Fibroblast of lung (primary cell): ENCODE measurements at regions not wholly inside any gene's neighbourhood (a gene's known extent, or its start where the extent isn't known, plus 50 kb on each side); places are given as distances from the start of the nearest gene placed in this dataset.

Experiments
- DNase-seq, 2 donors: peaks; one replicate each; pipeline versions ENCODE4 v3.0.0 to v3.0.0-alpha.2; 2010; ENCODE audit warnings: low read depth in 2 of 2
- H2AFZ ChIP-seq: 2 replicates; pipeline ENCODE4 v1.5.1; 2012; ENCODE audit warnings: low read length, control low read depth, inconsistent platforms
- H3K27ac ChIP-seq: 2 replicates; pipeline ENCODE4 v1.5.1; 2011; ENCODE audit warnings: low read length, control low read depth; ENCODE audit not compliant: insufficient read depth
- H3K27me3 ChIP-seq: 2 replicates; pipeline ENCODE4 v1.5.1; 2011; ENCODE audit warnings: mild to moderate bottlenecking, low read length; ENCODE audit not compliant: control insufficient read depth, insufficient read depth
- H3K36me3 ChIP-seq: 2 replicates; pipeline ENCODE4 v1.5.1; 2011; ENCODE audit warnings: low read length; ENCODE audit not compliant: control insufficient read depth, insufficient read depth
- H3K4me1 ChIP-seq: 2 replicates; pipeline ENCODE4 v1.5.1; 2011; ENCODE audit warnings: low read length; ENCODE audit not compliant: control insufficient read depth, insufficient read depth; ENCODE audit errors: extremely low read depth
- H3K4me2 ChIP-seq: 2 replicates; pipeline ENCODE4 v1.5.1; 2011; ENCODE audit warnings: low read length, control low read depth; ENCODE audit not compliant: insufficient read depth; ENCODE audit errors: extremely low read depth
- H3K4me3 ChIP-seq, 4 experiments: fragments of 200-600 bp in 1 of 4; sonication (generic) in 1 of 4; replicated peaks in 1 of 4; 2 replicates each; pipeline ENCODE4 v1.5.1; 2011 to 2016; ENCODE audit warnings: low read length in 4 of 4, low read depth in 3 of 4, mild to moderate bottlenecking in 3 of 4, control low read depth in 2 of 4, inconsistent platforms in 1 of 4, mixed read lengths in 1 of 4; ENCODE audit not compliant: insufficient read depth in 1 of 4; ENCODE audit errors: control extremely low read depth in 1 of 4
- H3K79me2 ChIP-seq: 2 replicates; pipeline ENCODE4 v1.5.1; 2012; ENCODE audit warnings: mild to moderate bottlenecking, low read length, inconsistent platforms; ENCODE audit not compliant: control insufficient read depth, insufficient read depth
- H3K9ac ChIP-seq: 2 replicates; pipeline ENCODE4 v1.5.1; 2011; ENCODE audit warnings: mild to moderate bottlenecking, low read length, control low read depth; ENCODE audit not compliant: insufficient read depth
- H3K9me3 ChIP-seq: 2 replicates; pipeline ENCODE4 v1.5.1; 2012; ENCODE audit warnings: low read depth, low read length; ENCODE audit not compliant: control insufficient read depth, insufficient read depth
- H4K20me1 ChIP-seq: 2 replicates; pipeline ENCODE4 v1.5.1; 2011; ENCODE audit warnings: low read length; ENCODE audit not compliant: control insufficient read depth, insufficient read depth; ENCODE audit errors: extremely low read depth
- CTCF ChIP-seq, 2 donors: IDR thresholded peaks in 1 of 2; conservative IDR thresholded peaks in 1 of 2; 1 replicate in 1 of 2; 2 replicates in 1 of 2; pipeline ENCODE4 v1.5.1; 2011 to 2012; ENCODE audit warnings: low read length in 2 of 2, control low read depth in 1 of 2, inconsistent platforms in 1 of 2, low read depth in 1 of 2, mild to moderate bottlenecking in 1 of 2
- EZH2 ChIP-seq: IDR thresholded peaks from 2 replicates; pipeline ENCODE4 v1.5.1; 2012; ENCODE audit warnings: low read length, control low read depth, mild to moderate bottlenecking; ENCODE audit errors: missing control alignments

DNA sequence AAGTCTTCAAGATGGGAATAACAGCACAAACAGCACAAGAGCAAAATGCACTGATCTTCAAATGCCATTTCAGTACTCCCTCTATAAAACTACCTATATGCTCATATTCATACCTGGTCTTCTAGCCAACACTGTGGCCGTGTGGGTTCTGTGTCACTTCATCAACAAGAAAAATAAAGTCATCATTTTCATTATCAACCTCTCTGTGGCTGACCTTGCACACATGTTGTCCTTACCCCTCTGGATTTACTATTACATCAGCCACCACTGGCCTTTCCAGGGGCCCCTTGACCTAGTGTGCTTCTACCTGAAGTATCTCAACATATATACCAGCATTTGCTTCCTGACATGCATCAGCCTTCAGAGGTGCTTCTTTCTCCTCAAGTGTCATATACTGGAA, 59.6 kb upstream of the GPR174 start:
- H3K27ac ChIP-seq: no peak overlapping the region
- no peaks in the 10 kb centered on the region for H3K9me3 ChIP-seq
- no peak overlapping the region for H3K4me2 ChIP-seq
- no peak overlapping the region for H2AFZ ChIP-seq
- no peaks in the 10 kb centered on the region for H3K27me3 ChIP-seq
- H3K4me1 ChIP-seq: no peaks in the 10 kb centered on the region
- no peak for DNase-seq
- no peaks in the 10 kb centered on the region for H3K79me2 ChIP-seq
- H4K20me1 ChIP-seq: no peaks in the 10 kb centered on the region
- H3K4me3 ChIP-seq: no peak overlapping the region
- no peak overlapping the region for H3K9ac ChIP-seq
- no peak for TF ChIP-seq CTCF (conservative IDR thresholded peaks at IDR 0.05 in 1 of 2, IDR thresholded peaks at IDR 0.05 in 1 of 2; ENCODE audit: low read depth in 1 of 2, low read length in 2 of 2)
- no peak for TF ChIP-seq EZH2
- no peaks in the 10 kb centered on the region for H3K36me3 ChIP-seq

DNA sequence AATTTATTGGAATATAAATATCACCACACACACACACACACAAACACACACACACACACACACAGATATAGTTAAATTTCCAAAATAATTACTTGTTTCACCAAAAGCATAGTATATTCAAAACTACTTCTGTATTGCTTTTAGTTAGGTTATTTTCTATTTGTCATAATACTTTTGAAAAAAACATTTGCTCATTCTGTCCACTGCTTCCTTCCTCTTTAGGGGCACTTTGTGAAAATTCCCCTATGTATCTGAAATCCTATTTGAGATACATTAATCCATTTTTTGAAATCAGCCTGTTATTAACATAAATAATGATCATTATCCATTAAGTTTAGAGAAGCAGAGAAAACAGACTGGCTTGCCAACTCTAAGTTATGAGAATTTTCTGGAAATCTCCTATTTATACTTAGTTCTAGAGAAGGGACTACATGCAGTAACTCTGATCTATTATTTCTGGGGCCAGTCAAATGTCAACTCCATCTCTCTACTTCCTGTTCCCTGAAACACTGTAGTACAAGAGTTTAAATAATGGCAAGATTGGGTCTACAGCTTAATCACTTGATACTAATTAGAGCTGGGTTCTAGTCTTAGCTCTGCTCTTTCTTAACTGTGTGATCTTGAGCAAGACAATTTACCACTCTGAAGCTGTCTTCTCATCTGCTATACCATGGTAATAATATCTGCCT, 54.4 kb upstream of the GPR174 start:
- H3K9ac ChIP-seq: no peak overlapping the region
- no peaks in the 10 kb centered on the region for H4K20me1 ChIP-seq
- no peak for DNase-seq
- no peaks in the 10 kb centered on the region for H3K79me2 ChIP-seq
- no peak overlapping the region for H2AFZ ChIP-seq
- no peaks in the 10 kb centered on the region for H3K4me1 ChIP-seq
- H3K36me3 ChIP-seq: no peaks in the 10 kb centered on the region
- H3K4me2 ChIP-seq: no peak overlapping the region
- no peaks in the 10 kb centered on the region for H3K27me3 ChIP-seq
- no peak overlapping the region for H3K27ac ChIP-seq
- H3K4me3 ChIP-seq: no peak overlapping the region
- no peaks in the 10 kb centered on the region for H3K9me3 ChIP-seq
- TF ChIP-seq EZH2: no peak
- no peak for TF ChIP-seq CTCF (conservative IDR thresholded peaks at IDR 0.05 in 1 of 2, IDR thresholded peaks at IDR 0.05 in 1 of 2; ENCODE audit: low read depth in 1 of 2, low read length in 2 of 2)

GRCh38 chrX:79094075-79094832, 50.2 kb upstream of the GPR174 start:
- no peak overlapping the region for H3K4me2 ChIP-seq
- H2AFZ ChIP-seq: no peak overlapping the region
- no peak overlapping the region for H3K4me3 ChIP-seq
- no peaks in the 10 kb centered on the region for H3K27me3 ChIP-seq
- no peak overlapping the region for H3K27ac ChIP-seq
- no peaks in the 10 kb centered on the region for H3K9me3 ChIP-seq
- H3K36me3 ChIP-seq: no peaks in the 10 kb centered on the region
- H3K9ac ChIP-seq: no peak overlapping the region
- H4K20me1 ChIP-seq: no peaks in the 10 kb centered on the region
- H3K79me2 ChIP-seq: no peaks in the 10 kb centered on the region
- TF ChIP-seq CTCF (conservative IDR thresholded peaks at IDR 0.05 in 1 of 2, IDR thresholded peaks at IDR 0.05 in 1 of 2; ENCODE audit: low read depth in 1 of 2, low read length in 2 of 2) (no peak), EZH2 (no peak)
- H3K4me1 ChIP-seq: no peaks in the 10 kb centered on the region
- DNase-seq: no peak
